Epidermal melanocyte (primary cell): ENCODE measurements at regions not wholly inside any gene's neighbourhood (a gene's known extent, or its start where the extent isn't known, plus 50 kb on each side); places are given as distances from the start of the nearest gene placed in this dataset.
"Not testable (repeated sequence)": the region's sequence is repeated elsewhere in the genome, so short reads cannot be mapped to it uniquely, and the experiment has no call there.

Source experiments
- DNase-seq: peaks from one replicate; pipeline ENCODE4 v3.0.0; 2011; ENCODE audit warnings: low spot score; ENCODE audit not compliant: insufficient read length

DNA sequence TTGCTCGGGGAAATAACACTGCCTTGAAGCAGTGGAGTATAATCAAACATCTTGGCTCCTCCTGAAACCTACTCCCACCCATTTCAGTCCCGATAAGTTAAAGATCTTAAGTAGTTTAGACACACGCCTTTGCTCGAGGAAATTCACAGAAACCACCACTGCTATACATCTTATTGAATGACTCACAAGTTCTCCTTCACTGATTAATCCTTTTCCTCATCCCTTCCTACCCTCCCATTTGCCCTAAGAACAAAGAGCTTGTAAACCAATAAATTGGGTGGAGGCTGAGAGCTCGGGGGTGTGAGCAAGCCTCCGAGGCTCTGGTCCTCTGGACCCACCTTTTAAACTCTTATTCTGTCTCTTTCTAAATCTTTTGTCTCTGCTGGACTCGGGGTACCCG is 86.5 kb downstream of the XCL2 start:
- DNase-seq: not testable (repeated sequence)

DNA sequence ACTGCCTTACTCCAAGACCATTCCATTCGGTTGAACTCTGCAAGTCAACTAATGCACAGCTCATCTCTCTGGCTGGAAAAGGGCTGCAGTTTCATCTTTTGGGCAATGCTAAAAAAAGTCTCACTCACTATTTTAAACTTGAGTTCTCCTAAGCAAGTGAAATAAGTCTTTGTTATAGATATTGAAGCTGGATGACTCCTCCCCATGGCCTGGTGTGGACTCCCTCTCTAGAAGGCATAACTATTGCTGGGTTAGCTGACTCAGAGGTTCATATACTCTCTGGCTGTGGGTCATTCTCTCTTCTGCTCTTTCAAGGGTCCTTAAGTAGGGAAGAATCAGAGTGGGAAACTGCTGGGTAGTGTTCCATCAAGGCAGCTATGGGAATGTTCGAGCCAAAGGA is 88.0 kb downstream of the XCL2 start:
- no peak for DNase-seq

DNA sequence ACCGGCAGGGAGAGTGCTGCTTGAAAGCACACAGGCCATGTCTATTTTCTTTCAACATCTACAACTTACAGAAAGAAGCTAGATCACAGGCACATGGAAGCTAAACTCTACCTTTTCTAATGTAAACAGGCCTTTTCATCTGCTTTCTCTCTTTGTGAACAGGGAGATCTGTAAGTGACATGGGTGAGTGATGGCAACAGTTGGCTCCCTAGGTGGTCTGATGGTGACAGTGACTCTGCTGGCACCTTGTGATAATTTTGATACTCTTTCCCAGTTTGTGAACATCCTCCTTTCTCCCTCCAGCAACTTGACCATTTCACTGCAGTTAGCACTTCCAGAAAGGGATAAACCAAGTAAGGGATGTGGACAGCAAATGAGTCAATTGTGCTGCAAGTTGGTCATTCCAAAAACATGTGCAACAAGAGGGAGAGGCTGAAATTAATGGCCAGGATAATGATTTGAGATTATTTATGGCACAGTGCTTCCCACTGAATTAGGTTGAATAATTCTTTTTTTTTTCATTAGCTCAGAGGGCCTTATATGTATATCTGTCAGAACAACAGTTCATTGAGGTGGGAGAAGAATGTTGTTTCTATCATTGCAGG is 89.5 kb downstream of the XCL2 start:
- no peak for DNase-seq

DNA sequence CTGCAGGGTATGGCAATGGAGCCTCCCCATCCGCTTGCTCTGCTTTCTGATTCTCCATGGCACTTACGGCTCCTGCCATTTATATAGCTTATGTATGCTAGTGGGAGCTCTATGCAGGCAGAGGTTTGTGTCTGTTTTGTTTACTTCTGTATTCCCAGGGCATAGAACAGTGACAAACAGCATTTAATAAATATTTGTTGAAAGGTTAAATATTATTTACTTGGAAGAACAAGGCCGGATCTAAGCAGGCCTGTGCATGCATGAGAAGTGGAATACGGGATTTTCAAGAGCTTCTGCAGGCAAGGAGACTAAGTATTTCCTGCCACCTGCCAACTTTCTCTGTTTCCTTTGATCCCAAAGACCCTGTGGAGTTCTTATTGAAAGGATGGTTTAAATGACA is 90.7 kb downstream of the XCL2 start:
- no peak for DNase-seq

DNA sequence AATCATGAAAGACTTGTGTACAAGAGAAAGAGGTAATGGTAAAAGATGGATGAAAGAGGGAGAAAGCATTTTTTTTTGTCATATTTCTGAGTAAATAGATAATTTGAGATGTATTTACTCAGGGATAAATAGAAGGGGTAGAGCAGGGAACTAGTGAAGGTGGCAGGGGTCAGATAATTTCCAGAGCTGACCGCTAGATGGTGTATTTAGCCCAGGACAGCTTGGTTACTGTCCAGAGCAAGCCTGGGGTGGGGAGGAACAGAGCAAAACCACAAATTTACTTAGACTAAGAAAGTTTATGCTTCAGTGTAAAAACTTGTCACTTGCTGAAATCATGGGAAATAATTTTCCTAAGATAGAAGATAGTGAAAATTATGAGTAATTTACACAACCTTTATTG is 91.5 kb downstream of the XCL2 start:
- DNase-seq: no peak

DNA sequence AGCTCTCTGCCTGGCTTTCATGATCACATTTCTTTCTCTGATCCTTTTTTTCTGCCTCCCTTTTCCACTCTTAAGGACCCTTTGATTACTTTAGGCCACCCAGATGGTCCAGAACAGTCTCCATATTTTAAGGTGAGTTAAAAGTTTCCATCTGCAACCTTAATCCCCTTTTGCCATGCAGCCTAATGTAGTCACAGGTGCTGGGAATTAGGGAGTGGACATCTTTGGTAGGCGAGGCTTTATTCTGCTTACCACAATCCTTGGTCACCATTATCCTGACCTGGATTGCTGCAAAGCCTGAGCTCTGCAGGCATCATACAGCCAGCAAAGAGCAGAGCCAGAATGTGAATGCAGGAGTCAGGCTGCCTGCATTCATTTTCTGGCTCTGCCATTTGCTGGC is 95.9 kb downstream of the XCL2 start:
- no peak for DNase-seq

DNA sequence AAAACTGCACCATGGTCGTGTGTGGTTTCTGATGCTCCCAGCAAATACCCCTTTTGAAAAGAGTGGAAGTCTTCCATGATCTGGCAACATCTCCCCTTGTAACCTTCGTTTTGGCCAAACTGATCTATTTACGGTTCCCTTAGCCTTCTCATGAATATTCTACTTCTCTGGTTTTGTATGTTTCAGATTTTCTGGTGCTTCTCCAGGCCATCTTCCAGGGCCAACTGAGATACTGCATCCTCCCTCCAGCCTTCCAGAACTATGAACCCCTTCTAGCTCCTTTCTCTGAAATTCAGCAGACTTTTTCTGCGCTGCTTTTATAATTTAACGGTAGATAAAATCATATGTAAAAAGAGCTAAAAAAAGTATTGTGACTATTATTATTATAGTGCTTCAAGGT is 97.7 kb downstream of the XCL2 start:
- DNase-seq: no peak

DNA sequence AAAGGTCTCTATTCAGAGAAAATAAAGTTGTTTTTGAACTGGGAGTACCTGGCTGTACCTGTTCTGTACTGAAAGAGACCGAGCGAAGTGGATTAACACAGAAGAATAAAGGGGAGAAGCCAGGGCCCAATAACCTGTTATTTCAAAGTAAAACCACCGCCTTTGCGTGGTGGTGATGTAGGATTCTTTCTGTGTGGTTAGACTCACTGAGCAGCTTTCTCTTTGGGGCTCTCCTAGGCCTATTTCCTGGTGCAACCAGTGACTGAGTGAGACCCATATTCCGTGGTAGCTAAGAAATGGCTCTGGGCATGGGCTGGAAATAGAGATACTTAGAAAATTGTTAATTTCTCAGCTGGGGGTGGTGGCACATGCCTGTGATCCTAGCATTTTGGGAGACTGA is 99.9 kb downstream of the XCL2 start:
- no peak for DNase-seq

DNA sequence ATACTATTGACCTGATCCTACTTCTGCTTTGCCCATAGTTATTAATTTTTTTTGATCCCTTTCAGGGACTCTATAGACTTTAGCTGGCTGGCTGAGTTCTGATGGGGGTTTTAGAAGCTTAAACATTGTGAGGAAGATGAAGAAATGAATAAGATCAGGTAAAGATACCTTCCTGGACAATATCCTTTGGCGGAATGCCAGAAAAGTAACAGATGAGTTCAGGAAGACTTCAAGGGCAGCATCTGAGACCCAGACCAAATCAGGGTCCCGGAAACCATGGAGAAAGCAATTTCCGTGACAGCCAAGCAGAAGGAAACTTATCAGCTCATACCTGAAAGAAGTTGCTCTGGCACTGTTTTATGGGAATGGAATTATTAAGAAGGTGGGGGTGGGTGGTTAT is 100.4 kb downstream of the XCL2 start:
- DNase-seq: no peak

DNA sequence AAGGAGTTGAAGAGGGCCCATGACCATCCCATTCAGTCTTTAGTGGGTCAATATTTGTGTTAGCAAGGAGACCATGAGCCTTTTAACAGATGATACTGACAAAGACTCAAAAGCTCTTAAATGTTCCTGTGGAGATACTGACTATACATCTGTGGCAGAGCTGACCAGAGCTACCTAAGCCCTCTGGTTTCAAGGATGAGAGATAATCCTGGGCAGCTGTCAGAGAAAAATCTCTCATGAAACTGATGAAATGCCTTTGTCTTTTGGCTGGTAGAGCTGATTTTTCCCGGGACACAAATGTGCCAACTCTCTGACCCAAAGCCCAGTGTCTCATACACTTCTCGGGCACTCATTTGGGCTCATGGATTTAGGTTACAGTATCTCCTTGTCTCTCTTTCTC is 100.9 kb downstream of the XCL2 start:
- no peak for DNase-seq

DNA sequence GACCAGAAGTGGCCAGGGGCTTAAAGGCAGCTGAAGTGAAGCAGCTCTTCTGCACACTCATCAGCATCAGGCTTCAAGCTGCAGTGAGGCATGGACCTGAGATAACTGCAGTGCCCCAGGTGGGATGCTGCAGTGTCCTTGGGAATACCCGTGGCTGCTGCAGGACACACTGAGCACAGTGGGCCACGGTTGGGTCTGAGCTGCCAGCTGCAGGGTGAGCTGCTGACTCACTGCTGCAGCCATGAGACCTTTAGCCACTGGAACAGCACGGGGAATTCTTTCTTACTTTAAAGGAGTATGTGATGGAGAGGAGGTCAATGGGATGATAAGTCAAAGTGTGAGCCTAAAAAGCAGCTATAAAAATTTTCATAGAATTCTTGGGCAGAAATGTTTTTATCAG is 102.1 kb downstream of the XCL2 start:
- no peak for DNase-seq

DNA sequence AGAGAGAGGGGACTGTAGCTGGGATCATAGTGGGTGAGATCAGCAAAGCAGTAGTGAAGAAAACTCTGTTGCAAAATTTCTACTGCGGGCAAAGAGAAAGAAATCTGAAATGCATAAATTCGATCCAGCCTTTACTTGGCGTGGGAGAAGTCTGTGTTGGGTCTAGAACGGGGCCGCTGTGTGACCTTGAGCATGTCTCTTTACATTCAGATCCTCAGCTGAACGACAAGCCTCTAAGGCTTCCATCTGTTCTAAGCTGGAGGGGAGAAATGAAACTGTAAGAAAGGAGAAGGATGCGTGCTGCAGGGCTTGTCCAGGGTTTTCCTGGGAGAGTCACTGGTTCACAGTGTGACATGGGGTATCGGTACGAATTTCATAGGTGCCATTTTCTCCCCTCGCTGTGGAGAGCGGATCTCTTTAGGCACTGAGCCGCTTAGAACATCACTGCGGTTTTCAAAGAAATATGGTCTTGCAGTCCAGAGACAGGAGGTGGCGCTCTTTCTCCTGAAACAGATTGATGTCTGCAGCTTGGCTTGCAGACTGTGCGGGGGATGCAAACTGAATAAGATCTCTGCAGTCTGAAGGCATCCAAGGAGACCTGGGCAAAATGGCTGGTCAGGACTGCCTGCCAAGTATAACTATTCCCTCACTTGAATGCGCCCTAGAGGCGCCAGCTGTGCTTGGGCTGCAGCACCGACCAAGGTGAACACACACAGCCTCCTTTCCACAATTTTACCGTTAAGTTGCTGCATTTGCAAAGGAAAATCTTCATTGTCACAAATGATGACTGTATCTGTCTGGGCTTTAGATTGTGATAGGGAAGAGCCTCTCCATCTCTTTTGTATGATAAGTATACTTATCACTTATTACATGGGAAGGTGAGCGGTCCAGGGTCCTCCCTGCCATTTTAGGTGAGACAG is 104.1 kb downstream of the XCL2 start:
- peak; percentile 49 for DNase-seq

DNA sequence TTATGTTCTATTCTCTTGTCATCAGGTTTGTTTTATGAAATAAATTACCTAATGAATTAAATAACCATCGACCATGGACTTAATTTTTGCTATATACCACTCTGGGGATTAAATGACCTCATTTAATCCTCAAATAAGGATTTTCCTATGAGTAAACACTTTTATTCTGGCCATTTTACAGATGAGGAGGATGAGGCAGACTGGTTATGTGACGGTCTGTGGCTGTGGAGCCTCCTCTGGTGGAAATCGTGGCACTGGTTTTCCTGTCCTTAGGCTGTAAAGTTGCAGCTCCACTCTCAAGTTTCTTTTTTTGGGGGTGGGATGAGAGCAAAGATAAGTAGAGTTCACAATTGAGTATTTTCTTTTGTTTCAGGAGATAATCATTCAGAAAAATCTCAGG is 105.2 kb downstream of the XCL2 start:
- DNase-seq: no peak

DNA sequence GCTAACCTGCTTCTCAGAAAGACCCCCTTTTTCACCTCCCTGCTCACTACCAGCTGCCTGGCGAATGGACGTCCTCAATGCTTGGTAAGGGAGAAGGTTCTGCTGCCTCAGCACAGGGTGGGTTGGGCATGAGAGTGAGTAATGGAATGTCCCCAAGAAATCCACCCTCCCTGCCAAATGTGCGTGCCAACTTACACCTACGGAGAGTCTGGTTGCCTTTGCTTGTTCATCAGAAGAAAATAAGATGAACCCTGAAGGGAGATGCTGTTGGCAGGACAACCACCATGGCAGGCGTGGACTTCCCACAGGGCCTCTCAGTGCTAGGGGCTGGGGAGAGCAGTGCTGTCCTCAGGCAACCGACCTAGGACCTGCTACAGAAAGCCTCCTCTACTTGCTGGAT is 106.0 kb downstream of the XCL2 start:
- DNase-seq: no peak

DNA sequence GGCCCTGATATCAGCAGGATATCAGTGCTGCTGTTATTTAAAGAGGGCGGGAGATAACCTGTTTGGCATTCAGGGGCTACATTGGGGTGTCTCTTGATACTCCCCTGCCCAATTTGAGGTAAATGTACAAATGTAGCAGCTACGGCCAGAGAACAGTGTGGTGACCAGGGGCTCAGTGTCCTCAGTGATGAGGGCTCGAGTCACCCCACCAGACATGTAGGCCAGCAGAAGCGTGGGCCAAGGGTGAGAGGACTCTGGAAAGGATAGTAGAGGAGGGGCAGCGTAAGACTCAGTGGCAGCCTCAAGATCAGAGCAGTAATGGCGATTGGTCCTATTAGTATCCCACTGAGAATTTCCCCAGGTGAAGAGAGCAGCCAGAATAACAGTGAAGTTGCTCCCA is 108.4 kb downstream of the XCL2 start:
- no peak for DNase-seq

DNA sequence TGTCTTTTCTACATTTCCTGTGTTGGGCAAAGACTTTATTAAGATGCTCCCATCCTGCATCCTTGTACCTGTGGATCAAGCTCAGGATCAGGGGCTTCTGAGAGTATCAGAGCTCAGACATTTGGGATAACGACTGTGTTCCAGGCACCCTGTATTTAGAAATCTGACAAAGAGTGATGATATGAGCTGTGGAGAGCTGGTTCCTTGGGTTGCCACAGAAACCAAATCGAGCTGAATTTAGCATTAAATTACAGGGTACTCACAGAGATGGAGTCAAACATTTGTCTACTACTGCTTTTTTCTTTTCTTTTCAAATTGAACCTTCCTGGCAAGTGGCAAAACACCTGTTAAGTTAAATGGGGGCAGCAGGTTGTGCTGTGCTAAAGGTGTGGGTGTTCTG is 110.6 kb downstream of the XCL2 start:
- DNase-seq: no peak

DNA sequence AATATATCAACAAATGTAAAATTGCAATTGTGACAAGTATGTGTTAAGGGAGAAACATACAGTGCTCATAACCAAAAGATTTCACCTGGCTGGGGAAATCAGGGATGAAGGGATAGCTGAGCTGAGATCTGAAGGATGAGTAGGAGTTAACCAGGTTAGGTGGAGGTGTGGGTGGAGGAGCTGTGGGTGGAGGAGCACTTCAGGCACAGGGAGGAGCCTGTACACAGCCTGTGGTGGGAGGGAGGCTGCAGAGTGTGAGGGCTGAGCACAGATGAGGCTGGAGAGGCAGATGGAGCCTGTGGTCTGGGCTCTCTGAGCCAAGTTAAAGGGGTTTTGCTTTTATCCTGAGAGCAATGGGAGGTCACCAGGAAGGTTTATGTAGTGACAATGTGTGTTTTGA is 111.9 kb downstream of the XCL2 start:
- DNase-seq: no peak

DNA sequence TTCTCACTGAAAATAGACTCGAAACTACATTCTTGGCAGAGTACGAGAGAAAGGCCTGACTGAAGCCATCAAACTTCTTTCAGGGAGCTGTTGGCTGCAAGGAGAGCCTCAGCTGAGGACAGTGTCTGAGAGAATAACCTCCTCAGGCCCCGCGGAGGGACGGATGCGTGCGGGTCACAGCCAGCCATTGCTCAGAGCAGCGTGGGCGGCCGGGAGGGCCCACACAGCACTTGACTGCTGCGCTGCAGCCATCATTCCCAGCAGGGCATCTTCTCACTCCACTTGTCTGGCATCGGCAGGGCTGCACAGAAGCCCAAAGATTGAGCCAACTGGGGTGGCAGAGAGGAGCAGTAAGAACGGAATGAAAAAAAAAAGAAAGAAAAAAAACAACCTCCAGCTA is 113.5 kb downstream of the XCL2 start:
- DNase-seq: no peak

DNA sequence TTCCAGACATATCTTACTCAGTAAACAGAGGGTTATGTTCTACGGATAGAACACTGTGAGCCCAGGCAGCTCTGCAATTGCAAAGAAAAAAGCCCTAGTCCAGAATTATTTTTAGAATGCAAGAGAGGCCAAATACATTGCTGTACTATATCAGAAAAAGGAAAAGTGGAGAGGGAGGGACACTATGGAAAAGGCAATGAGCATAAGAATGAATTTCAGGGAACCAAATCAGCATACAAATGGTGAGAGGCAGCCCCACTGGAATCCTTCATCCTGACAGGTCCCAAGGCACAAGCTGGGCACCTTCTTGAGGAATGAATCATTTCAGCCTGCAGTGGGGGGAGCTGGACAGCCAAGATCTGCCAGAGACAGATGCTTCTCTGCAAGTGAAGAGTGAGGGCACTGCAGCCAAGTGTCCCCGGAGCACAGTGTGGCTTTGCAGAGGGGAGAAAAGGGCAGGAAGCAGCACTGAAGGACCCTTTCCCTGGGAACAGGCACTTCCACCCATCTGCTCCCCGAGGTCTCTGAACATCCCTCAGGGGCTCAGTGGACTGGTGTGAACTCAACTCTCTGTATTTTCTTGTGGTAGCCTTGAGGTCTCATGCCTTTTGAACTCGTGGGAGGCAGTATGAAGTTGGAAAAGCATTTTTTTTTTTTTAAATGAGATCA is 115.6 kb downstream of the XCL2 start:
- DNase-seq: no peak

DNA sequence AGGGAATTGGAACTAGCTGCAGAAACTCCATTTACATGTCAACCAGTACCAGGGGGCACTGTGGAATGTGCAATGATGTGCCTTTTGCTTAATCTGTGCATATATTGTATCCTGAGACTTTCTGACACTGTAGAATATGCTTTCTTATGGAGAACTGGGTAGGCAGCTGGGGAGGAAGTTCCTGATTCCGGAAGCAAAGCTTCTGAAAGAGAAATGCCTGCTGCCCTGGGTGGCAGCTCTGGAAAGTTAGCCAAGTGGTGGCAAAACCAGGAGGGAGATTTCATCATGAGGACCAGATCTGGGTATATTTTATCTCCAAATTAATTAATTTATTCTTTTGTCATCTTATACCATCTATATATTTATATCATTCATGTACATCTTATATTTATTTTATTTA is 116.7 kb downstream of the XCL2 start:
- no peak for DNase-seq

DNA sequence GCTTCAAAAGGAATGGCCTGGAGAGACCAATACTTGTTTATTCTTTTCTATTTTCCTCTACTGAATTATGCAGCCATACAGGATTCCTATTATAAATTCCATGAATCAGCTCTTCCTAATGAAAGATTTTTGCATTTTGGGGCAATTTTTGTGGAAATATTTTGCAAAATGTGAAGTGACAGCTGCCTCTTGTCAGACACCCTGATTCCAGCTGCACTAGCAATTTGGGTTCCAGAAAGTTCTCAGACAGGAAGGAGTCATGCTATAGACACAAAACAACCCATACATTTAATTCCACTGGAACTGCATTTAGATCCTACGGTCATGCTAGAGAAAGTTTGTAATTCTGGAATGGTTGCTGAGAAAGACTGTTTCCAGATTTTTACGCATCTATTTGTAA is 119.5 kb downstream of the XCL2 start:
- DNase-seq: no peak

DNA sequence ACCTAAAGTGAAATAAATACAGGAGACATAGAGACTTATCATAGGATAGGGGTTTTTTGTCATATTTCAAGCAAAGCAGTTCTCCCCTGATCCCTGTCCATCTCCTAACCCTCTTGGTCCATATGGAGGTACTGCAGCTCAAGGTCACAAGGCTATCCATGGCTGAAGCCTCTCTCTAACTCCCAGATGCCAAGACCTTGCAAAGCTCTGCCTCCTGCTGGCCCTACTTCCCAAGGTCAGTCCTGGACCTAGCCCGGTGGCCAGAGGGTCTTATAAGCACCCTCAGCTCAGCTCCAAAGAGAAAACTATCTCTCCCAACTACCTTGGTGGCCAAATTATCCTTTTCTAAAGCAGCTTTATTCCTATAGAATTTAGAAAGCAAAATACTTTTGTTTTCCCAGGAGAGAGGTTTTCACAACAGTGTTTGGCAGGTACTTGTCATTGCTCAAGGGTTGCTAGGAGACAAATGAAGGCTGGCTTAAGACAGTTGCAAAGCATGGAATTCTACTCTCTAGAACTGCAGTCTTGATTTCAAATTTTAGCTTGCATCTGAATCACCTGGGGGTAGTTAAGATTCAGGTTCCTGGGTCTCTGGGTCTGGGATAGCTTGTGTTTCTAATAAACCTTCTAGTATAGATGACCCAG is 121.5 kb downstream of the XCL2 start:
- DNase-seq: no peak
